OCI-LY3 (cell line): ENCODE measurements at regions not wholly inside any gene's neighbourhood (a gene's known extent, or its start where the extent isn't known, plus 50 kb on each side); places are given as distances from the start of the nearest gene placed in this dataset.

Experiments used
- H2AFZ ChIP-seq: fragments of 200-600, 300-600 bp; shearing (Covaris generic); 2 replicates; pipeline ENCODE4 v1.6.0; 2014; ENCODE audit warnings: antibody characterized with exemption, low read depth, low read length
- H3K27ac ChIP-seq: fragments of 200-600, 300-600 bp; sonication (generic); 2 replicates; pipeline ENCODE4 v1.5.1; 2014; ENCODE audit warnings: mild to moderate bottlenecking, low read length, moderate library complexity, mixed read lengths
- H3K27me3 ChIP-seq: fragments of 200-600, 300-600 bp; sonication (generic); 2 replicates; pipeline ENCODE4 v1.6.1; 2014; ENCODE audit warnings: low read depth, low read length, mixed read lengths
- H3K36me3 ChIP-seq: fragments of 200-600, 300-600 bp; sonication (generic); replicated peaks from 2 replicates; pipeline ENCODE3; 2014; ENCODE audit warnings: low read depth, low read length, mixed read lengths
- H3K4me1 ChIP-seq: fragments of 300-600, 200-600 bp; sonication (generic); 2 replicates; pipeline ENCODE4 v1.6.1; 2014; ENCODE audit warnings: low read length, mixed read lengths
- H3K4me2 ChIP-seq: fragments of 200-600, 300-600 bp; sonication (generic); 2 replicates; pipeline ENCODE4 v1.6.1; 2014; ENCODE audit warnings: low read length, mixed read lengths
- H3K4me3 ChIP-seq: fragments of 300-600, 200-600 bp; sonication (generic); 2 replicates; pipeline ENCODE4 v1.5.1; 2014; ENCODE audit warnings: antibody characterized with exemption, mild to moderate bottlenecking, low read length, moderate library complexity
- H3K79me2 ChIP-seq: fragments of 300-600, 200-600 bp; shearing (Covaris generic); 2 replicates; pipeline ENCODE4 v1.6.1; 2014; ENCODE audit warnings: mild to moderate bottlenecking, low read length, mixed read lengths
- H3K9ac ChIP-seq: fragments of 300-600, 200-600 bp; shearing (Covaris generic); 2 replicates; pipeline ENCODE4 v1.6.0; 2014; ENCODE audit warnings: mild to moderate bottlenecking, low read length, moderate library complexity
- H3K9me3 ChIP-seq: fragments of 200-600, 300-600 bp; shearing (Covaris generic); 2 replicates; pipeline ENCODE4 v1.6.1; 2014; ENCODE audit warnings: low read length, mixed read lengths; ENCODE audit not compliant: insufficient read depth
- H4K20me1 ChIP-seq: fragments of 200-600, 300-600 bp; sonication (generic); 2 replicates; pipeline ENCODE4 v1.6.1; 2016; ENCODE audit warnings: low read length, mixed read lengths; ENCODE audit not compliant: insufficient read depth
- EZH2phosphoT487 ChIP-seq: fragments of 200-600 bp; shearing (Covaris generic); IDR thresholded peaks from 2 replicates; pipeline ENCODE4 v1.6.1; 2018; ENCODE audit warnings: antibody characterized with exemption, mixed run types, low read depth
- TF ChIP-seq, protein P1 (sequence below): fragments of 200-600, 300-600 bp; sonication (generic); IDR thresholded peaks from 2 replicates; pipeline ENCODE4 v1.5.1; 2014; ENCODE audit warnings: antibody characterized with exemption, low read length, low read depth

DNA sequence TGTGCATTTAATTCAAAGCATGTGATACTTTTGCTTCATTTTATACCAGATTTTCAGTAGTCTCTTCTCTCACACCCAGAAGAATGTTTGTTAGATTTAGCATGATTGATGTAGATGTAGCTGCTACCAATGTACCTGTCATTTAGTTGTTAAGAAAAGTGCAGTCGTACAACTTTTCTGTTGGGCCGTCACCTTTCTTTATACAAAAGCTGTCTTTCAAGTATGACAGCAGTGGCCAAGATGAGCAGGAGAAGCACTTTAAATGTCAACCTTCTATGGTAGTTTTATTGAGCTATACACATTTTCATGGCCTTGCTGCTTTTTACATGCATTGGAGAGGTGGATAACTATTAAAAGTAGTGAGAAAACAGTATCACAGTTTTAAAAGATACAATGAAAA, 77.7 kb upstream of the PTPRD start:
- Histone ChIP-seq H3K27ac (no peak overlapping the region), H2AFZ (no peak overlapping the region), H3K79me2 (no peaks in the 10 kb centered on the region), H3K9me3 (no peaks in the 10 kb centered on the region), H3K4me3 (no peak overlapping the region), H3K9ac (no peak overlapping the region), H3K4me2 (no peak overlapping the region), H3K27me3 (no peaks in the 10 kb centered on the region), H3K36me3 (no peaks in the 10 kb centered on the region), H3K4me1 (no peaks in the 10 kb centered on the region), H4K20me1 (no peaks in the 10 kb centered on the region)
- TF ChIP-seq EZH2phosphoT487: no peak

DNA sequence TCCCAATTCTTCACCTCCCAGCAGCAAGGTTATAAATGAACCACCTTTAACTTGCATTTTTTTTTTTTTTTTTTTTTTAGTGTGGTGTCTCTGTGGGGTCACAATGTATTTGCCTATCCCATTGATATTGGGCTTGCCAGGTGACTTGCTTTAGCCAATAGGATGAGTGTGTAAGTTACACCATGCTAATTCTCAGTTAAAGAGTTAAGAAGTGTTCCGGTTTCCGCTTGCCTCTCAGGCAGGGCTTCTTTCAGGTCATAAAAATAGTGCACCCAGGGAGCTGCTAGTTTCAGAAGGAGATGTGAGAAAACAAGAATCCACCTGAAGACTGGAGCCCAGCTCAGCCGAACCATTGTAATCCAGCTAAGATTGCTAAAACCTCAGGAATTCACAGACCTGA, 84.2 kb upstream of the PTPRD start:
- no peak overlapping the region for H2AFZ ChIP-seq
- no peaks in the 10 kb centered on the region for H3K9me3 ChIP-seq
- H3K9ac ChIP-seq: no peak overlapping the region
- no peaks in the 10 kb centered on the region for H3K27me3 ChIP-seq
- no peaks in the 10 kb centered on the region for H4K20me1 ChIP-seq
- no peaks in the 10 kb centered on the region for H3K36me3 ChIP-seq
- no peaks in the 10 kb centered on the region for H3K4me1 ChIP-seq
- no peaks in the 10 kb centered on the region for H3K79me2 ChIP-seq
- no peak overlapping the region for H3K27ac ChIP-seq
- TF ChIP-seq, protein P1, sequence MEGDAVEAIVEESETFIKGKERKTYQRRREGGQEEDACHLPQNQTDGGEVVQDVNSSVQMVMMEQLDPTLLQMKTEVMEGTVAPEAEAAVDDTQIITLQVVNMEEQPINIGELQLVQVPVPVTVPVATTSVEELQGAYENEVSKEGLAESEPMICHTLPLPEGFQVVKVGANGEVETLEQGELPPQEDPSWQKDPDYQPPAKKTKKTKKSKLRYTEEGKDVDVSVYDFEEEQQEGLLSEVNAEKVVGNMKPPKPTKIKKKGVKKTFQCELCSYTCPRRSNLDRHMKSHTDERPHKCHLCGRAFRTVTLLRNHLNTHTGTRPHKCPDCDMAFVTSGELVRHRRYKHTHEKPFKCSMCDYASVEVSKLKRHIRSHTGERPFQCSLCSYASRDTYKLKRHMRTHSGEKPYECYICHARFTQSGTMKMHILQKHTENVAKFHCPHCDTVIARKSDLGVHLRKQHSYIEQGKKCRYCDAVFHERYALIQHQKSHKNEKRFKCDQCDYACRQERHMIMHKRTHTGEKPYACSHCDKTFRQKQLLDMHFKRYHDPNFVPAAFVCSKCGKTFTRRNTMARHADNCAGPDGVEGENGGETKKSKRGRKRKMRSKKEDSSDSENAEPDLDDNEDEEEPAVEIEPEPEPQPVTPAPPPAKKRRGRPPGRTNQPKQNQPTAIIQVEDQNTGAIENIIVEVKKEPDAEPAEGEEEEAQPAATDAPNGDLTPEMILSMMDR: no peak
- no peak for TF ChIP-seq EZH2phosphoT487
- no peak overlapping the region for H3K4me2 ChIP-seq
- no peak overlapping the region for H3K4me3 ChIP-seq

DNA sequence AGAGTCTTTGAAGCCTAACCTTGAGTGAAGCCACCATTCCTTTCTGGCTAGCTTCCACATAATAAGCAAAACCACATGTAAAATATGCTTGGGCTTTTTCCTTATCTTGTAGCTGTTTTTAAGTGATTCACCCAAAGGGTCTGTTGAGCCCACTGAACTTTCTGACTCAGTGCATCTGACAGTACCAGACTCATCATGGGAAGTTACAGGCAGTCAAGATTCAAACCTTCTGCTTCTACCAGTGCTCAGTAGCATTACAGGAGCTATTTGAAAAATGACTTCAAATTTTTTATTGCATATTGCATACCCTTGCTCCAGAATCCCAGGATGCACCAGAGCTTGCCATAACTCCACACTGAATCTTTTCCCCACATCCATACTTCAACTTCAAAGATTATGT, 87.5 kb upstream of the PTPRD start:
- Histone ChIP-seq H4K20me1 (no peaks in the 10 kb centered on the region), H3K9ac (no peak overlapping the region), H2AFZ (no peak overlapping the region), H3K9me3 (no peaks in the 10 kb centered on the region), H3K79me2 (no peaks in the 10 kb centered on the region), H3K27me3 (no peaks in the 10 kb centered on the region), H3K4me1 (no peaks in the 10 kb centered on the region), H3K4me3 (no peak overlapping the region), H3K36me3 (no peaks in the 10 kb centered on the region), H3K4me2 (no peak overlapping the region), H3K27ac (no peak overlapping the region)
- TF ChIP-seq, protein P1: no peak
- TF ChIP-seq EZH2phosphoT487: no peak

DNA sequence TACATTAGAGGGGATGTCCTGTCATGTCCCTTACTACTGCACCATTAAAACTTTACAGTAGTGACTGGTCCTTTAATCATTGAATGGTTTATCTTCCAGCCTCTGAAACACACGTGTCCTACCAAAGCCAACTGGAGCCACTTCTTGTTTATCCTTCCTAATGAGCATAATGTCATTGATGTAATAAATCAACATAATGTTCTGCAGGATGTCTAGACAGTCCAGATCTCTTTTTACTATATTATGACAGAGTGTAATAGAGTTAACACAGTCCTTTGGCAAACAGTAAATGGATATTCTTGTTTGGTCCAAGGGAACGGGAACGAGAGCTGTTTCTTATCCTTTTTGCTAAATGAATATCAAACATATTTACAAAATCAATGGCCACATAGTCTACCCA, 88.1 kb upstream of the PTPRD start:
- H3K9ac ChIP-seq: no peak overlapping the region
- H3K27ac ChIP-seq: no peak overlapping the region
- TF ChIP-seq EZH2phosphoT487: no peak
- TF ChIP-seq, protein P1: no peak
- H3K27me3 ChIP-seq: no peaks in the 10 kb centered on the region
- no peaks in the 10 kb centered on the region for H3K9me3 ChIP-seq
- H3K4me1 ChIP-seq: no peaks in the 10 kb centered on the region
- H3K79me2 ChIP-seq: no peaks in the 10 kb centered on the region
- no peak overlapping the region for H3K4me2 ChIP-seq
- H3K36me3 ChIP-seq: no peaks in the 10 kb centered on the region
- H4K20me1 ChIP-seq: no peaks in the 10 kb centered on the region
- H3K4me3 ChIP-seq: no peak overlapping the region
- H2AFZ ChIP-seq: no peak overlapping the region

DNA sequence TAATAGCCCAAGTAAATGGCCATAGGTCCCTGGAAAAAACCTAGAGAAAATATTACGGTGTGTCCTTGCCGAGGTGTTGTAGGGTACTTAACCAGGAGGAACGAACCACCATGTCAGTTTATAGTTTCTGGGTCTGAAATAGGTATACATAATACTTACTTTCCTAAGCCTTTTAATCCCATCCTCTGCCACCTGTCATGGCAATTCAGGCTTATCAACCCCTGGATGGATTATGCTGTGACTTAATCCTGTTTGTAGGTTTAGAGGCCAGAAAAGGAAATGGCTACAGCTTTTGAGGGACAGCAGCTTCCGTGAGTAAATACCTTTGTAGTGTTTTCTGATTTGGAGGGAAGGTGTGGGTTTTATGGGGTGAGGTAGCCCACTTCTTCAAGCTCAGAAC, 89.1 kb upstream of the PTPRD start:
- H3K9me3 ChIP-seq: no peaks in the 10 kb centered on the region
- H3K36me3 ChIP-seq: no peaks in the 10 kb centered on the region
- H3K4me2 ChIP-seq: no peak overlapping the region
- no peak overlapping the region for H3K27ac ChIP-seq
- no peak overlapping the region for H3K9ac ChIP-seq
- no peaks in the 10 kb centered on the region for H3K4me1 ChIP-seq
- TF ChIP-seq, protein P1: no peak
- no peak for TF ChIP-seq EZH2phosphoT487
- H4K20me1 ChIP-seq: no peaks in the 10 kb centered on the region
- H3K27me3 ChIP-seq: no peaks in the 10 kb centered on the region
- H3K79me2 ChIP-seq: no peaks in the 10 kb centered on the region
- H3K4me3 ChIP-seq: no peak overlapping the region
- H2AFZ ChIP-seq: no peak overlapping the region
